ENCODE measurements at regions not wholly inside any gene's neighbourhood (a gene's known extent, or its start where the extent isn't known, plus 50 kb on each side); places are given as distances from the start of the nearest gene placed in this dataset.

DNA sequence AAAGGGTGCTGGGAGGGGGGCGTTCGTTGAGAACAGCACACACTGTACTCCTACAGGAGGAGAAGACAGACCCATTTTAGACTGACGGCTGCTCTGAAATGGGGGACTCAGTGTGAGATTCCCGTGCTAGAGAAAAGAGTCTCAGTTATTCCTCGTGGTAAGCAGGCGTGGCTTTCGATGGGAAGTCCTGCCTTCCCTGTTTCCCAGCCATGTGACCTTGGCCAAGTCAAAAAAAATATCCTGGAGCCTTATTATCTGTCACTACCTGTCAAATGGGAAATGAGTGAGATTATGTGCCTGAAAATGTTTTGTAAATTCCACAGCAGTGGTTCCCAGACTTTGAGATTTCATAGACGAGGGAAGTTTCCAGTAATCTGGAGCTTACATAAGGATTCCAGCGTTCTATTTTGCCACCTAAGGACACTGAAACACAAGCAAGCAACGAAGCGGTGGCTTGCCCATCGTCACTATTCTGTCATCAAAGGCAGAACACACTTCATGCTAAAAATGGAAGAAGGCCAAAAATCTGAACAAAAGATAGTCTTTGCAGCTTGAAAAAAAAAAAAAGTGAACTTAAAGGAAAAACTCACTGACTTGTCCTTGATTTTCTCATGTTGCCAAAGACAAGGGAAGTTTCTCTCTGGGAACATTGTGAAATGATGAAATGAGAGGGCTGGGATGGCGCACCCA, 253.4 kb upstream of the RPL38 start:
- intact Hi-C loops (cut with DNase I): no loop called here
- Histone ChIP-seq H3K27me3 (peaks cover 0 to 68% (median 5%) of the 10 kb centered on the region in 4 donors), H3K4me3 (no peak overlapping the region), H3K9me3 (no peaks in the 10 kb centered on the region), H3K27ac (no peak overlapping the region), H3K36me3 (no peaks in the 10 kb centered on the region), H3K4me1 (peaks cover 10 to 34% (median 11%) of the 10 kb centered on the region in 3 donors)
- DNase-seq: no peak
- no peak for TF ChIP-seq POLR2A (IDR thresholded peaks at IDR 0.05)
- TF ChIP-seq, protein P1, sequence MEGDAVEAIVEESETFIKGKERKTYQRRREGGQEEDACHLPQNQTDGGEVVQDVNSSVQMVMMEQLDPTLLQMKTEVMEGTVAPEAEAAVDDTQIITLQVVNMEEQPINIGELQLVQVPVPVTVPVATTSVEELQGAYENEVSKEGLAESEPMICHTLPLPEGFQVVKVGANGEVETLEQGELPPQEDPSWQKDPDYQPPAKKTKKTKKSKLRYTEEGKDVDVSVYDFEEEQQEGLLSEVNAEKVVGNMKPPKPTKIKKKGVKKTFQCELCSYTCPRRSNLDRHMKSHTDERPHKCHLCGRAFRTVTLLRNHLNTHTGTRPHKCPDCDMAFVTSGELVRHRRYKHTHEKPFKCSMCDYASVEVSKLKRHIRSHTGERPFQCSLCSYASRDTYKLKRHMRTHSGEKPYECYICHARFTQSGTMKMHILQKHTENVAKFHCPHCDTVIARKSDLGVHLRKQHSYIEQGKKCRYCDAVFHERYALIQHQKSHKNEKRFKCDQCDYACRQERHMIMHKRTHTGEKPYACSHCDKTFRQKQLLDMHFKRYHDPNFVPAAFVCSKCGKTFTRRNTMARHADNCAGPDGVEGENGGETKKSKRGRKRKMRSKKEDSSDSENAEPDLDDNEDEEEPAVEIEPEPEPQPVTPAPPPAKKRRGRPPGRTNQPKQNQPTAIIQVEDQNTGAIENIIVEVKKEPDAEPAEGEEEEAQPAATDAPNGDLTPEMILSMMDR (IDR thresholded peaks at IDR 0.05): peak in 1 of 6 experiments; percentile 8
- WGBS, 2 donors: 45 to 51% methylated on average over 11 to 13 of the region's 13 CpGs

DNA sequence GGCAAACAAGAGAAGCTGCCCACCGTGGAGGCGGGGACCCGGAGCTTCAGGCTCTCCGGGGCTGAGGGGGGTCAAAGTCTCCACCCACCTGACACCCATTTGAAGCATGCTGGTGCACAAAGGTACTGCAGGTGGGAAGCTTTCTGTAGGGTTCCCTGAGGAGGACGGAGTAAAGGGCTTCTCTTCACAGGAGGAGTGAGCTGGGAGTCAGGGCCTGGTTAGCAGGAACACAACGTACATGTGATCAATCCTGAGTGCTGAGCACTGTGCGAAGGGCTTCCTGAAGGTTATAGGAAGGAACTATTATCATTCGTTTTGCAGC, 252.9 kb upstream of the RPL38 start:
- no peak for TF ChIP-seq POLR2A (IDR thresholded peaks at IDR 0.05)
- TF ChIP-seq, protein P1 (IDR thresholded peaks at IDR 0.05): peak in 1 of 6 experiments; percentile 0
- Histone ChIP-seq H3K4me3 (no peak overlapping the region), H3K4me1 (peaks cover 10 to 39% (median 11%) of the 10 kb centered on the region in 3 donors), H3K27me3 (peaks cover 0 to 66% (median 5%) of the 10 kb centered on the region in 4 donors), H3K36me3 (no peaks in the 10 kb centered on the region), H3K27ac (no peak overlapping the region), H3K9me3 (no peaks in the 10 kb centered on the region)
- intact Hi-C loops (cut with DNase I): no loop called here
- WGBS, 2 donors: 40 to 41% methylated on average over 5 to 6 of the region's 8 CpGs
- no peak for DNase-seq

DNA sequence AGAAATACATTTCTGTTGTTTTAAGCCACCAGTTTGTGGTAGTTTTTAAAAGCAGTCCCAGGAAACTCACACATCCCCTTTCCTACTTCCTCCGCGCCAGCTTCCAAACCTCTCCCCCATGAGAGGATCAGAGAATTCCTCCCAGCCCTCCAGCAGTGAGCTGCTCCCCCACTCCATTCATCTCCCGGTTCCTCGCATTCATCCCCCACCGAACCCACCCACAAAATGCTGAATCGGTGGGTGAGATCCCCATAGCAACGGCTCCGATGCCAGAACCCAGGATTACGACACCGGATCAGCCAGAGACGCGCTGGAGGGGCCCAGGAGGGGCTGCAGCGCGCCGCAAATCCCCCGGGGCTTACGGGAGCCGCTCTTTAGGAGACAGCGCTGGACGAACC, 251.4 kb upstream of the RPL38 start:
- TF ChIP-seq, protein P1 (IDR thresholded peaks at IDR 0.05): no peak
- no peak for TF ChIP-seq POLR2A (IDR thresholded peaks at IDR 0.05)
- Histone ChIP-seq H3K4me1 (peaks cover 10 to 54% (median 16%) of the 10 kb centered on the region in 3 donors), H3K27me3 (peaks cover 0 to 64% (median 5%) of the 10 kb centered on the region in 4 donors), H3K9me3 (no peaks in the 10 kb centered on the region), H3K4me3 (peak overlapping the region in 3 of 4 donors; percentile 28 to 62 (median 39)), H3K27ac (no peak overlapping the region), H3K36me3 (no peaks in the 10 kb centered on the region)
- intact Hi-C loops (cut with DNase I): no loop called here
- 31 to 92% methylated on average over 2 to 5 of the region's 20 CpGs for WGBS, 2 donors
- no peak for DNase-seq

DNA sequence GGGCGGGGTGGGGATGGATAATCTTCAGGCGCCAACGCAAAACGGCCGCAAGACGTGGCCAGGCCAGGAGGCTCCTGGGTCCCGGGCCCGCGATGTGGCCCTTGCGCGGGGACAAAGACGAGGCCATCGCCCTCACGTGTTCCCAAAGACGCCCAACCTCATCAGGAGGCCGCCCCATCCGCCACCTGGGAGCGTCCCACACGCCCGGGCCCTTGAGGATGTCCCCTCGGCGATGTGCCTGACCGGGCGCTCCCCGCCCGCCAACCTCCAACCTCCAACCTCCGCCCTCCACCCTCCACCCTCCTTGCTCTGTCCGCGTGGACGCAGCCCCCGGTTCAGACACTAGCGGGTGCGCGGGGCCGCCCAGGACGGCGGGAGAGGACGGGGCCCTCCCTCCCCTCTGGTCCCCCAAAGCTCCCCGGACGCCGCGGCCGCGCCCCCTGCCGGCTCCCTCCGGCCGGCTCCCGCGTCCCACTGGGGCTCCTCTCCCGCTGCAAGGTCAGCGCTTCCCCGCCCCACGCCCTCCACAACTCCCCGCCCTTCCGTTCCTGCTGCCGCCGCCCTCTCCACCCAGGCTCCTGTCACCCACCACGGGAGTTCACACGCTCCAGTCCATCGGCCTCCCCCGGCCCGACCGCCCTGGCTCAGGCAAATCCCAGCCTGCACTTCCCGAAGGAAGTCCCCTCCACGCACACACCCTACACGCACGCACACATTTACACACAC, 250.8 kb upstream of the RPL38 start:
- intact Hi-C loops (cut with DNase I): no loop called here
- DNase-seq: no peak
- TF ChIP-seq, protein P1 (IDR thresholded peaks at IDR 0.05): peak in 5 of 6 experiments; percentile 15 to 47 (median 24)
- no peak for TF ChIP-seq POLR2A (IDR thresholded peaks at IDR 0.05)

More for the DNA sequence above, 250.8 kb upstream of the RPL38 start:
- WGBS, 2 donors: 3 to 12% methylated on average over 11 to 12 of the region's 67 CpGs
- Histone ChIP-seq H3K27ac (no peak overlapping the region), H3K36me3 (no peaks in the 10 kb centered on the region), H3K4me1 (peaks cover 10 to 60% (median 16%) of the 10 kb centered on the region in 3 donors), H3K27me3 (peaks cover 0 to 58% (median 5%) of the 10 kb centered on the region in 4 donors), H3K9me3 (no peaks in the 10 kb centered on the region), H3K4me3 (peak overlapping the region; percentile 10 to 62 (median 34))

All from esophagus squamous epithelium (tissue), 5 donors.